Psoas muscle (tissue), 7 donors: ENCODE measurements at regions not wholly inside any gene's neighbourhood (a gene's known extent, or its start where the extent isn't known, plus 50 kb on each side); places are given as distances from the start of the nearest gene placed in this dataset.
"Not testable (repeated sequence)": the region's sequence is repeated elsewhere in the genome, so short reads cannot be mapped to it uniquely, and the experiment has no call there.

Experiments
- ATAC-seq, 4 donors: fragments of 200-7000 bp; cut with Tn5 transposase; one replicate each; pipeline ENCODE4 v1.9.1; 2020; ENCODE audit warnings: moderate library complexity in 3 of 4, mild to moderate bottlenecking in 2 of 4
- DNase-seq, 2 donors: peaks; one replicate each; pipeline ENCODE4 v3.0.0-alpha.2; 2020
- H3K27ac ChIP-seq: fragments of 200-600 bp; one replicate; pipeline ENCODE4 v1.8.0; 2022
- H3K27me3 ChIP-seq, 3 donors: fragments of 200-600 bp in 1 of 3; one replicate each; pipeline versions ENCODE4 v1.6.1 to v1.8.0; 2013 to 2022; ENCODE audit warnings: low read length in 2 of 3, mild to moderate bottlenecking in 2 of 3, moderate library complexity in 1 of 3; ENCODE audit not compliant: insufficient read depth in 3 of 3
- H3K36me3 ChIP-seq, 2 donors: fragments of 200-600 bp in 1 of 2; one replicate each; pipeline versions ENCODE4 v1.6.1 to v1.8.0; 2013 to 2022; ENCODE audit warnings: low read depth in 1 of 2, mild to moderate bottlenecking in 1 of 2, moderate library complexity in 1 of 2; ENCODE audit not compliant: insufficient read depth in 1 of 2
- H3K4me1 ChIP-seq: fragments of 200-600 bp; one replicate; pipeline ENCODE4 v1.8.0; 2022
- H3K4me3 ChIP-seq: fragments of 200-600 bp; one replicate; pipeline ENCODE4 v1.8.0; 2022; ENCODE audit warnings: mild to moderate bottlenecking
- H3K9me3 ChIP-seq: fragments of 200-600 bp; one replicate; pipeline ENCODE4 v1.8.0; 2022
- WGBS, 3 donors: extraction: QIAGEN DNeasy Blood & Tissue Kit; methylation state at CpG; one replicate each; pipeline versions ENCODE4 v1.1.6 to v1.1.7; 2013; 5-methylcytosine and 5-hydroxymethylcytosine counted together
- intact Hi-C, 2 donors: fragments of 100-400 bp; cut with DNase I; formaldehyde crosslinking; loops; one replicate each; pipeline versions ENCODE4 v1.11.0 to v1.14.2; 2022
- TF ChIP-seq, protein P1 (sequence below): fragments of 200-600 bp; IDR thresholded peaks from one replicate; pipeline ENCODE4 v1.8.0; 2022; ENCODE audit warnings: antibody characterized with exemption
- donor health status: healthy with polysubstance abuse.
- donor health status: DM: no; HTN: no; CAD: no; lungs with moderate emphysema.
- donor health status: Bipolar disorder and iron deficiency.
- donor health status: healthy.
- donor health status: DM: yes; HTN: yes; CAD: no.
- donor health status: DM: no; HTN: no; CAD: no.
- donor health status: DM: yes; HTN: yes; CAD: no.

DNA sequence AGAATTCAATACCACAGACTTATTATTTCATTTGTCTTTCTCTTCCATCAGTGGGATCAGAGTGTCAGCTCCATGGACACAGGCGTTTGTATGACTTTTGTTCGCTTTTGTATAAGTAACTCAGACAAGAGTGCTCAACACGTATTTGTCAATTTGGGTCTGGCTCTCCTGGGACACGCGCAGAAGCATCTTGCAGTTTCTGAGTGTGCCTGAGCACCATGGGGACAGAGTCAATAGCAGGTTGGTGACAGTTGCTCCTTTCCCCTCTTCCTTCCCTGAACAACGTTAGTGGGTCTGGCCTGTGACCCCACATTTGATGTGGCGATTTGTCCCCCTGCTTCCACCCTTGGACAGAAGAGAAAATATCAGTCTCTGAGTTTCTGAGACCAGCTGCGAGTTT, 120.4 kb upstream of the SDK1 start:
- H3K27me3 ChIP-seq, result no peaks in the 10 kb centered on the region

DNA sequence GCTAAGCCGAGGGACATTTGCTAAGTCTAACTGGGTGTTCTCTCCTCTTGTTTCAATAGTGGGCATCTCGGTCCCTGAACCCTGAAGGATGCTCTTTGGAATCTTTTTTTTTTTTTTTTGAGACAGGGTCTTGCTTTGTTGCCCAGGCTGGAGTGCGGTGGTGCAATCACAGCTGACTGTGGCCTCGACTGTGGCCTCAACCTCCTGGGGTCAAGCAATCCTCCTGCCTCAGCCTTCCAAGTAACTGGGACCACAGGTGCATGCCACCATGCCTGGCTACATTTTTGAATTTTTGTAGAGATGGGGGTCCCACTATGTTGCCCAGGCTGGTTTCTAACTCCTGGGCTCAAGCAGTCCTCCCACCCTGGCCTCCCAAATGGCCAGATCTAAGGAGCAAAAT, 119.0 kb upstream of the SDK1 start:
- intact Hi-C loops, DNase-seq: not testable (repeated sequence)
- WGBS, 3 donors, result 71 to 81% (median 72%) methylated on average over 4 of the region's 4 CpGs

More for the DNA sequence above, 120.4 kb upstream of the SDK1 start:
- WGBS, 3 donors, result 75 to 80% (median 76%) methylated on average over 8 of the region's 8 CpGs
- no peaks in the 10 kb centered on the region for H3K36me3 ChIP-seq
- H3K9me3 ChIP-seq, result no peaks in the 10 kb centered on the region
- no peaks in the 10 kb centered on the region for H3K4me1 ChIP-seq
- H3K27ac ChIP-seq, result no peak overlapping the region
- ATAC-seq (no peak), DNase-seq (no peak)
- intact Hi-C loops, result no loop called here
- no peak overlapping the region for H3K4me3 ChIP-seq
- TF ChIP-seq, protein P1, sequence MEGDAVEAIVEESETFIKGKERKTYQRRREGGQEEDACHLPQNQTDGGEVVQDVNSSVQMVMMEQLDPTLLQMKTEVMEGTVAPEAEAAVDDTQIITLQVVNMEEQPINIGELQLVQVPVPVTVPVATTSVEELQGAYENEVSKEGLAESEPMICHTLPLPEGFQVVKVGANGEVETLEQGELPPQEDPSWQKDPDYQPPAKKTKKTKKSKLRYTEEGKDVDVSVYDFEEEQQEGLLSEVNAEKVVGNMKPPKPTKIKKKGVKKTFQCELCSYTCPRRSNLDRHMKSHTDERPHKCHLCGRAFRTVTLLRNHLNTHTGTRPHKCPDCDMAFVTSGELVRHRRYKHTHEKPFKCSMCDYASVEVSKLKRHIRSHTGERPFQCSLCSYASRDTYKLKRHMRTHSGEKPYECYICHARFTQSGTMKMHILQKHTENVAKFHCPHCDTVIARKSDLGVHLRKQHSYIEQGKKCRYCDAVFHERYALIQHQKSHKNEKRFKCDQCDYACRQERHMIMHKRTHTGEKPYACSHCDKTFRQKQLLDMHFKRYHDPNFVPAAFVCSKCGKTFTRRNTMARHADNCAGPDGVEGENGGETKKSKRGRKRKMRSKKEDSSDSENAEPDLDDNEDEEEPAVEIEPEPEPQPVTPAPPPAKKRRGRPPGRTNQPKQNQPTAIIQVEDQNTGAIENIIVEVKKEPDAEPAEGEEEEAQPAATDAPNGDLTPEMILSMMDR, result no peak

DNA sequence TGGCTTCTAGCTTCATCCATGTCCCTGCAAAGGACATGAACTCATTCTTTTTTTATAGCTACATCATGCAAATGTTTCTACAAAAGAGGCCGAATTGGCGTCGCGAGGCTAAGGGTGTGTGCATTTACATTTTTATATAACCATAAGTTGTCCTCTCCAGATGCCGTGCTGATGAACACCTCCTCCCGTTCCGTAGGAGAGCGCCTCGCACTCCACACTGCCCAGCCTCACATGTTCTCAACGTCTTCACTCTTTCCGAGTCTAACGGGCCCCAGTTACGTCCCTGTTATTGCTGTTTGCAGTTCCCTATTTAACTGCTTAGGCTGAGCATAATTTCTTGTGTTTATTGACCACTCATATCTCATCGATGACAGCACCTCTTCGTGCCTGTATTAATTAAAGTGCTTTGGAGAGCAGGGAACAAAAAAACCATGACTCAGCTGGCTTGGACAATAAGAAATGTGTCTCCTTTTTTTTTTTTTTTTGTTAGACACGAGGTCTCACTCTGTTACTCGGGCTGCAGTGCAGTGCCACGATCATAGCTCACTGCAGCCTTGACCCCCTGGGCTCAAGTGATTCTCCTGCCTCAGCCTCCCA, 113.5 kb upstream of the SDK1 start:
- Histone ChIP-seq H3K36me3 (no peaks in the 10 kb centered on the region), H3K27ac (no peak overlapping the region), H3K4me1 (no peaks in the 10 kb centered on the region), H3K9me3 (no peaks in the 10 kb centered on the region), H3K27me3 (no peaks in the 10 kb centered on the region), H3K4me3 (no peak overlapping the region)
- DNase-seq, result no peak
- ATAC-seq, result no peak
- intact Hi-C loops, result no loop called here
- WGBS, 3 donors, result 74 to 83% (median 81%) methylated on average over 18 of the region's 18 CpGs
- TF ChIP-seq, protein P1, result no peak

More for the DNA sequence above, 119.0 kb upstream of the SDK1 start:
- not testable (repeated sequence) for H3K4me3 ChIP-seq, H3K27ac ChIP-seq, H3K4me1 ChIP-seq, ATAC-seq, H3K9me3 ChIP-seq, H3K27me3 ChIP-seq, H3K36me3 ChIP-seq

DNA sequence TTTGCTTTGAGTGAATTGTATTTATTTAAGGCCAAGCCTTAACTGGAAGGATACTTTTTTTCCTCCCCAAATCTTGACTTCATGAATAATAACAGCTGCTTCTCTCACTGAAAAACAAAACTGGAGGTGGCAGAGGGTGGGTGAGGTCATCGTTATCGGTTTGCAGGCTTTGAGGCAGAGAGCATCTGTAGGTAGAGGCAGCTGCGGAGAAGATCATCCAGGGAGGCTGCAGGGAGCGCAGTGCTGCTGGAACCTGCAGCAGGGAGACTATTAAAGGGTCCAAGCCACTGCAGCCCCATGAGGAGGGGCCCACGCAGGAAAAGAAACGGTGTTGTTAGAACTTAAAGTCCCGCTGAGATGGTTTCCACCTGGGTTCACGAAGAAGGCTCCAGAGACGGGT, 112.1 kb upstream of the SDK1 start:
- H3K36me3 ChIP-seq, result no peaks in the 10 kb centered on the region
- DNase-seq (no peak), ATAC-seq (no peak)
- no peak overlapping the region for H3K4me3 ChIP-seq
- H3K27ac ChIP-seq, result no peak overlapping the region
- intact Hi-C loops, result no loop called here
- H3K4me1 ChIP-seq, result no peaks in the 10 kb centered on the region
- TF ChIP-seq, protein P1, result no peak
- WGBS, 3 donors, result 54 to 61% (median 56%) methylated on average over 9 of the region's 9 CpGs
- H3K9me3 ChIP-seq, result no peaks in the 10 kb centered on the region
- H3K27me3 ChIP-seq, result no peaks in the 10 kb centered on the region

DNA sequence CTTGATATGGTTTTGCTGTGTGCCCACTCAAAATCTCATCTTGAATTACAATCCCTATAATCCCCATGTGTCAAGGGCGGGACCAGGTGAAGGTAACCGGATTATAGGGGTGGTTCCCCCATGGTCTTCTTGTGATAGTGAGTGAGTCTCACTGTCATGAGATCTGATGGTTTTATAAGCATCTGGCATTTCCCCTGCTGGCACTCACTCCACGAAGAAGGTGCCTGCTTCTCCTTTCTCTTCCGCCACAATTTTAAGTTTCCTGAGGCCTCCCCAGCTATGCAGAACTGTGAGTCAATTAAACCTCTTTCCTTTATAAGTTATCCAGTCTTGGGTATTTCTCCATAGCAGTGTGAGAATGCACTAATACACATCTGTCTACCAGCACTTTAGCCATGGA, 109.5 kb upstream of the SDK1 start:
- Histone ChIP-seq H3K9me3 (no peaks in the 10 kb centered on the region), H3K4me1 (no peaks in the 10 kb centered on the region), H3K27ac (no peak overlapping the region), H3K36me3 (no peaks in the 10 kb centered on the region), H3K27me3 (peaks cover 0 to 1% (median 0%) of the 10 kb centered on the region in 3 donors), H3K4me3 (no peak overlapping the region)
- intact Hi-C loops, result no loop called here
- DNase-seq (no peak), ATAC-seq (no peak)
- 63 to 83% (median 71%) methylated on average over 4 of the region's 4 CpGs for WGBS, 3 donors
- TF ChIP-seq, protein P1, result no peak
